HepG2 (cell line): ENCODE measurements at regions not wholly inside any gene's neighbourhood (a gene's known extent, or its start where the extent isn't known, plus 50 kb on each side); places are given as distances from the start of the nearest gene placed in this dataset.

Experiments
- ARNT2 ChIP-seq: sonication (generic); formaldehyde crosslinking; IDR thresholded peaks from 2 replicates; pipeline ENCODE4 v1.8.0; 2022; ENCODE audit warnings: mild to moderate bottlenecking, low read depth, missing genetic modification reagents, moderate library complexity
- ERF ChIP-seq: IDR thresholded peaks from 2 replicates; pipeline ENCODE4 v1.6.1; 2018; ENCODE audit warnings: missing biosample characterization, missing genetic modification reagents
- ETV5 ChIP-seq: IDR thresholded peaks from 2 replicates; pipeline ENCODE4 v1.6.1; 2018; ENCODE audit warnings: missing biosample characterization, missing genetic modification reagents, inconsistent platforms, borderline replicate concordance
- FOXA3 ChIP-seq: IDR thresholded peaks from 2 replicates; pipeline ENCODE4 v1.6.1; 2016; ENCODE audit warnings: missing genetic modification reagents, missing compliant biosample characterization
- HMG20A ChIP-seq: IDR thresholded peaks from 2 replicates; pipeline ENCODE4 v1.6.1; 2016; ENCODE audit warnings: borderline replicate concordance
- JUNB ChIP-seq: sonication (generic); formaldehyde crosslinking; IDR thresholded peaks from 2 replicates; pipeline ENCODE4 v1.8.0; 2022; ENCODE audit warnings: missing genetic modification reagents, mild to moderate bottlenecking, borderline replicate concordance
- KIAA2018 ChIP-seq: sonication (generic); formaldehyde crosslinking; IDR thresholded peaks from 2 replicates; pipeline ENCODE4 v1.5.0; 2020; ENCODE audit warnings: mild to moderate bottlenecking, missing genetic modification reagents, borderline replicate concordance
- LCORL ChIP-seq, 2 experiments: fragments of 450-650 bp in 1 of 2; sonication (generic) in 1 of 2; formaldehyde crosslinking in 1 of 2; IDR thresholded peaks; 2 replicates each; pipeline versions ENCODE4 v1.5.0 to v1.6.1; 2017 to 2020; ENCODE audit warnings: antibody characterized with exemption in 1 of 2, missing genetic modification reagents in 1 of 2
- MXD3 ChIP-seq: IDR thresholded peaks from 2 replicates; pipeline ENCODE4 v1.6.1; 2016; ENCODE audit warnings: mild to moderate bottlenecking, missing biosample characterization, missing genetic modification reagents
- MYNN ChIP-seq: sonication (generic); formaldehyde crosslinking; IDR thresholded peaks from 2 replicates; pipeline ENCODE4 v1.4.0; 2020; ENCODE audit warnings: mild to moderate bottlenecking, low read depth, missing genetic modification reagents
- NFKB2 ChIP-seq: sonication (generic); formaldehyde crosslinking; IDR thresholded peaks from 2 replicates; pipeline ENCODE4 v1.4.0; 2020; ENCODE audit warnings: missing genetic modification reagents, borderline replicate concordance
- SNAPC2 ChIP-seq: sonication (generic); formaldehyde crosslinking; IDR thresholded peaks from 2 replicates; pipeline ENCODE4 v1.8.1; 2022; ENCODE audit warnings: mild to moderate bottlenecking, missing genetic modification reagents
- ZMYM3 ChIP-seq: sonication (generic); formaldehyde crosslinking; IDR thresholded peaks from 2 replicates; pipeline ENCODE4 v1.5.1; 2020; ENCODE audit warnings: mild to moderate bottlenecking, missing genetic modification reagents
- ZNF282 ChIP-seq: fragments of 450-650 bp; IDR thresholded peaks from 2 replicates; pipeline ENCODE4 v1.6.1; 2018; ENCODE audit not compliant: partially characterized antibody
- ZNF496 ChIP-seq: sonication (generic); formaldehyde crosslinking; IDR thresholded peaks from 2 replicates; pipeline ENCODE4 v1.8.1; 2023; ENCODE audit warnings: mild to moderate bottlenecking, moderate library complexity, missing genetic modification reagents; ENCODE audit not compliant: insufficient replicate concordance
- ZNF513 ChIP-seq: sonication (generic); formaldehyde crosslinking; conservative IDR thresholded peaks from 2 replicates; pipeline ENCODE4 v1.5.0; 2020; ENCODE audit warnings: missing genetic modification reagents
- ZNF644 ChIP-seq: IDR thresholded peaks from 2 replicates; pipeline ENCODE4 v1.6.1; 2016; ENCODE audit warnings: low read depth
- TF ChIP-seq, protein P1 (sequence below): sonication (generic); formaldehyde crosslinking; IDR thresholded peaks from 2 replicates; pipeline ENCODE4 v1.4.0; 2020; ENCODE audit warnings: missing genetic modification reagents

DNA sequence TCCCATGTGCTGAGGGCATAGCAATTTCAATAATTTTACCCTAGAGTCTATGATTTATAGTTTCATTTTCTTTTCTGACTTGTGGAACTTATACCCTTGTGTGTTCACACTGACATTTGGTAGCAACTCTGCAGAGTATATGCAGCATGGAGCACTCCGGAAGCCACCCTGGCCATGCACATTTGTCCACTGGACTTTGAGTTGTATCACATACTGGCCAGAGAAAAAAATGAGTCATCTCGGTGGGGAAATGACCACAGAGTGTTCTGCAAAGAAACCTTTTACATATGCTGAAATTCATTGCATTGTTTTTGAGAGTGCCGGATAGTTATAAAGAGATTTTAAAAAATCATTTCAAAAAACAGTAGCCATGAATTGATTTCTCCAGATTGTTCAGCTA lies 164.8 kb upstream of the COBL start (continued):
- TF ChIP-seq, protein P1, sequence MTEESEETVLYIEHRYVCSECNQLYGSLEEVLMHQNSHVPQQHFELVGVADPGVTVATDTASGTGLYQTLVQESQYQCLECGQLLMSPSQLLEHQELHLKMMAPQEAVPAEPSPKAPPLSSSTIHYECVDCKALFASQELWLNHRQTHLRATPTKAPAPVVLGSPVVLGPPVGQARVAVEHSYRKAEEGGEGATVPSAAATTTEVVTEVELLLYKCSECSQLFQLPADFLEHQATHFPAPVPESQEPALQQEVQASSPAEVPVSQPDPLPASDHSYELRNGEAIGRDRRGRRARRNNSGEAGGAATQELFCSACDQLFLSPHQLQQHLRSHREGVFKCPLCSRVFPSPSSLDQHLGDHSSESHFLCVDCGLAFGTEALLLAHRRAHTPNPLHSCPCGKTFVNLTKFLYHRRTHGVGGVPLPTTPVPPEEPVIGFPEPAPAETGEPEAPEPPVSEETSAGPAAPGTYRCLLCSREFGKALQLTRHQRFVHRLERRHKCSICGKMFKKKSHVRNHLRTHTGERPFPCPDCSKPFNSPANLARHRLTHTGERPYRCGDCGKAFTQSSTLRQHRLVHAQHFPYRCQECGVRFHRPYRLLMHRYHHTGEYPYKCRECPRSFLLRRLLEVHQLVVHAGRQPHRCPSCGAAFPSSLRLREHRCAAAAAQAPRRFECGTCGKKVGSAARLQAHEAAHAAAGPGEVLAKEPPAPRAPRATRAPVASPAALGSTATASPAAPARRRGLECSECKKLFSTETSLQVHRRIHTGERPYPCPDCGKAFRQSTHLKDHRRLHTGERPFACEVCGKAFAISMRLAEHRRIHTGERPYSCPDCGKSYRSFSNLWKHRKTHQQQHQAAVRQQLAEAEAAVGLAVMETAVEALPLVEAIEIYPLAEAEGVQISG, result peak; percentile 67
- TF ChIP-seq FOXA3 (CRISPR knock-in tag) (peak; percentile 36), MYNN (CRISPR knock-in tag) (no peak), ARNT2 (no peak), ETV5 (CRISPR knock-in tag) (peak; percentile 94), NFKB2 (no peak), ERF (CRISPR knock-in tag) (0 out of 2 replicates have a peak, but pooled peaks have one; percentile 27), LCORL (IDR thresholded peaks at IDR 0.05) (no peak), LCORL (CRISPR knock-in tag; IDR thresholded peaks at IDR 0.05) (no peak), ZMYM3 (CRISPR knock-in tag) (no peak), SNAPC2 (CRISPR knock-in tag) (no peak), JUNB (CRISPR knock-in tag) (no peak), ZNF644 (CRISPR knock-in tag) (peak; percentile 98), ZNF513 (CRISPR knock-in tag) (no peak), ZNF496 (no peak), KIAA2018 (CRISPR knock-in tag) (no peak), HMG20A (CRISPR knock-in tag) (peak; percentile 25; the same call in 1 of the 2 replicates), MXD3 (no peak), ZNF282 (no peak)
